Omental fat pad (tissue), 3 donors: ENCODE measurements at regions not wholly inside any gene's neighbourhood (a gene's known extent, or its start where the extent isn't known, plus 50 kb on each side); places are given as distances from the start of the nearest gene placed in this dataset.

Experiments
- ATAC-seq: fragments of 150-250 bp; one replicate; pipeline ENCODE4 v1.9.1; 2016; ENCODE audit warnings: mild to moderate bottlenecking, moderate library complexity; ENCODE audit not compliant: low FRiP score
- DNase-seq: peaks from one replicate; pipeline ENCODE4 v3.0.0-alpha.2; 2019; ENCODE audit warnings: low spot score
- TF ChIP-seq, protein P1 (sequence below), 3 donors: fragments of 450-650 bp; IDR thresholded peaks; one replicate each; pipeline ENCODE4 v1.5.1; 2016 to 2017; ENCODE audit warnings: antibody characterized with exemption in 3 of 3, mild to moderate bottlenecking in 3 of 3, moderate library complexity in 2 of 3

DNA sequence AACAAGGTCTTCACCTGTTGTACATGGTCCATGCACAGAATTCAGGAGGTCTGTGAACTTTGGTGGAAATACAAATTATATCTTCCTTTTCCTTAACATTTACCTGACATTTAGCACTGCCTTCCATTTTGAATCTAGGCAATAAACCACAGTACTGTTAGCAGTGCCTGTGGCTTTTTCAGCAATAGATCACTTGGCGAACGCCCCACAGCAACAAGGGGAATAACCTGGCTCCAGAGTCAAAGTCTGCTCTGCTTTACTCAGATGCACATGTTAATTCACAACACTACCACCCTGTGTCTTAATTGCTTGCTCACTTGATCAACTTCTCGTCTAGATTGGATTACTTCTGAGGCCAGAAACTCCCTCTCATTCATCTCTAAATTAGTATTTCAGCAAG, 414.6 kb upstream of the PROK2 start:
- ATAC-seq (no peak), DNase-seq (no peak)
- TF ChIP-seq, protein P1, sequence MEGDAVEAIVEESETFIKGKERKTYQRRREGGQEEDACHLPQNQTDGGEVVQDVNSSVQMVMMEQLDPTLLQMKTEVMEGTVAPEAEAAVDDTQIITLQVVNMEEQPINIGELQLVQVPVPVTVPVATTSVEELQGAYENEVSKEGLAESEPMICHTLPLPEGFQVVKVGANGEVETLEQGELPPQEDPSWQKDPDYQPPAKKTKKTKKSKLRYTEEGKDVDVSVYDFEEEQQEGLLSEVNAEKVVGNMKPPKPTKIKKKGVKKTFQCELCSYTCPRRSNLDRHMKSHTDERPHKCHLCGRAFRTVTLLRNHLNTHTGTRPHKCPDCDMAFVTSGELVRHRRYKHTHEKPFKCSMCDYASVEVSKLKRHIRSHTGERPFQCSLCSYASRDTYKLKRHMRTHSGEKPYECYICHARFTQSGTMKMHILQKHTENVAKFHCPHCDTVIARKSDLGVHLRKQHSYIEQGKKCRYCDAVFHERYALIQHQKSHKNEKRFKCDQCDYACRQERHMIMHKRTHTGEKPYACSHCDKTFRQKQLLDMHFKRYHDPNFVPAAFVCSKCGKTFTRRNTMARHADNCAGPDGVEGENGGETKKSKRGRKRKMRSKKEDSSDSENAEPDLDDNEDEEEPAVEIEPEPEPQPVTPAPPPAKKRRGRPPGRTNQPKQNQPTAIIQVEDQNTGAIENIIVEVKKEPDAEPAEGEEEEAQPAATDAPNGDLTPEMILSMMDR (IDR thresholded peaks at IDR 0.05) = no peak

DNA sequence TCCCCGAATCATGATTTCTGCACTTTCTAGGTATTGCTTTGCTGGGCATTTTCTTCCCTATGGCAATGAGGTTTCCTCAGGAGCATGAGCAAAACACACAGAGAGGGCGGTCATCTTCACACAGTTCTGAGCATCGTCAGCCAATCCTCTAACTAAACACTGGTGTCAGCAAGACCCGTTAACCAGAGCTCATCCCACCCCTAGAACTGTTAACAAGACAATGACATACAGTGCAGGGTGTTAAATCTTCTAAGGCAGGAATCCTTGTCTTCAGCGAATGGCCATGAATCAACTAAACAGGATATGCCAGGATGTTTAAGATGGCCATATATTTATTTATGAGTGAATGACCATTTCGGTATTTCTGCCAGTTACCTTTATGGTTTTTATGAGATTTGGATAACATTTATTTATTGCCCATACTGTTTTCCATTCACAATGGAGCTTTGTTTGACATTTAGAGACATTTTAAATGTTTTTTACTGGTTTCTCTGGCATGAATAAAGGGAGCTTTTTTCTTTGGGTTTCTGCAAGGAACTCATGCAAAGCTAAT, 411.5 kb upstream of the PROK2 start:
- DNase-seq (no peak), ATAC-seq (no peak)
- TF ChIP-seq, protein P1 (IDR thresholded peaks at IDR 0.05) = no peak

DNA sequence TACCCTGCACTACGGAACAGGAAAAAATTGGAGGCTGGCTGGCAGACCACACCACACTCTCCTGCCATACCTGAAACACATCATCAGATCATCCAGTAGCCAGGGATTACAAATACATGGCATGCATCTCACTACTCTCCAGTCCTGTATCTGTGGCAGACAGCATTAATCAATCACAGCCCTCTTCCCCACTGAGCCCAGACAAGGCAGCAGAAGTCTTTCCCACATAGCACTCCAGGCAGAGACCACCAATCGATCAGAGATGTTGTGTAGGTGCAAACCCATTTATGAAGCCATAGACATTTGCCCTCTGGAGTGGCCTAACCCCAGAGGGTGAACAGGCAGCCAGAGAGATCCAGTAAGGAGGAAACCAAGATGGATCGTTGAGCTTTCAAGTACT, 410.9 kb upstream of the PROK2 start:
- TF ChIP-seq, protein P1 (IDR thresholded peaks at IDR 0.05) = no peak
- DNase-seq (no peak), ATAC-seq (no peak)

DNA sequence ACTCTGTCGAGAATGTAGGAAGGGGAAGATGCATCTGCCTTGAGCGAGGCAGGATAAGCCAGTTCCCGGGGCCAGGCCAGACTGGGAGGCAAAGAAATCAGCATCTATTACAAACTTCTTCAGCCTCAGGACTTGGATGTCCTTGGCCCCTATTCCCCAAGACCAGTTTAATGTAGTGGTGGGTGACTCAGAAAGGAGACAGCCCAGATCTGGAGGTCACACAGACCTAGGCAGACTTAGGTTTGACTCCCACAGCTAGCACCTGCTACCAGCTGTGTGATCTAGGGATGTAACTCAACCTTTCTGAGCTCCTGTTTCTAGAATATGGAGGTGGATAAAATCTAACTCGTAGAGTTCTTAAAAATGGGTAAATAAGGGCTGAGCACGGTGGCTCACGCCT, 409.5 kb upstream of the PROK2 start:
- TF ChIP-seq, protein P1 (IDR thresholded peaks at IDR 0.05) = no peak
- DNase-seq = no peak
- ATAC-seq = no peak

DNA sequence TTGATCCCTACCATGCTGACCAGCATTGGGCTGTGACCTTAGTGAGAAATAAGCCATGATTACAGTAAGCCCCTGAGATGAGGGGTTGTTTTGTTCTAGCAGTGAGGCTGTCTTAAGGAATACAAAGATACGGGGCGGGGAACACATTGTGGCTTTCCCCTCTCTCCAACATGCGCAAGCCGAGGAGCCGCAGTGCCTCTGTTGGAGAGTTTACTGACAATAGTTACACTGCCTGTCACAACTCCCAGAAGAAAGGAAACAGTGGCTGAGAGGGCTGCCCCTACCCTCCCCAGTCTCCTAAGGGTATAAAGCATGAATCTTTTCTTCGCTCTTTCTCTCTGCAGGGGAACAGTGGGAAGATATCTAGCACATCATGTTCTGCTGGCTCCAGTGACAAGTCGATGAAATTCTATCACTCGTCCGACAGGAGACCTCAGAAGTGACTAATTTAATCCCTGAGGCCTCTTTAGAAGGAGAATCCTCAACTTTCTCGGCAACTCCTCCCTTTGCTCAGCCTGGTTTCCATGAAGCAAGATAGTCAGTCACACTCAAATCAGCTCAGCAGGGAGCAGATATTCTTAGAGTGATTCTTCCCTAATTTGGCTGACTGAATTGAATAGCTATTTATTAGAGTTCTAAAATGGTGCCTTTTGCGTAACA, 409.0 kb upstream of the PROK2 start:
- TF ChIP-seq, protein P1 (IDR thresholded peaks at IDR 0.05) = no peak
- DNase-seq (no peak), ATAC-seq (no peak)

DNA sequence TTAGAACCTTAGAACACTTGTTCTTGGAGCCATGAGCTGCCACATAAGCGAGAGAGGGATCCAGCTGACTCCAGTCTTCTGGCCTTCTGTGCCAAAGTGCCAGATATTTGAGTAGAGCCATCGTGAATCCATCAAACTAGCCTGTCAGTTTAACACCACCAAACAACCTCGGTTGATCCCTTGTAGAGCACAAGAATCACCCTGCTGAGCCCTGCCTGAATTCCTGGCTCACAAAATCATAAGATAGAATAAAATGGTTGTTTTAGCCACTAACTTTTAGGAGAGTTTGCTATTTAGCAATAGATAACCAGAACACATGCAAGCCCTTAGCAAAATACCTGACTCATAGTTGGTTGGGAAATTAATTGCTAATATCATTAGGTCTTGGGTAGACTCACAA, 407.6 kb upstream of the PROK2 start:
- TF ChIP-seq, protein P1 (IDR thresholded peaks at IDR 0.05) = no peak
- no peak for DNase-seq
- no peak for ATAC-seq
